ENCODE measurements at regions not wholly inside any gene's neighbourhood (a gene's known extent, or its start where the extent isn't known, plus 50 kb on each side); places are given as distances from the start of the nearest gene placed in this dataset.

DNA sequence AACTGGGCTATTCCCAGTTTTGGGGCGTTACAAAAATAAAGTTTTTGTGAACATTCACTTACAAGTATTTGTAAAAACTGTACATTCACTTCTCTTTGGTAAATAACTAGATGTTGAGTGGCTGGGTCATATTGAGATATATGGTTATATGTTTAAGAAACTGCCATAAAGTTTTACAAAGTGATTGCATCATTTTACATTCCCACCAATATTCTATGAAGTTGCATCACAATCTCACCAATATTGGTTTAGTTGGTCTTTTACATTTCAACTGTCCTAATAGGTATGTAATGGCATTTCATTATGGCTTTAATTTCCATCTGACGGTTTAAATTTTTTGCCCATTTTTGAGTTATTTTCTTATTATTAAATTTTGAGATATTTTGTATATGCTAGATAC is 251.7 kb upstream of the GNAI1 start:
- TF ChIP-seq CTCF (conservative IDR thresholded peaks at IDR 0.05; ENCODE audit: low read length) (no peak), EZH2phosphoT487 (IDR thresholded peaks at IDR 0.05; ENCODE audit: borderline replicate concordance) (no peak)
